Occipital lobe (tissue), 1 donor: ENCODE measurements at regions not wholly inside any gene's neighbourhood (a gene's known extent, or its start where the extent isn't known, plus 50 kb on each side); places are given as distances from the start of the nearest gene placed in this dataset.

Source experiments
- DNase-seq: peaks from one replicate; lab custom pipeline; 2025; lab: John Stamatoyannopoulos, UW

- DNase-seq = no peak
These were observed 57.3 kb downstream of the MAF start for GRCh38 chr16:79543219-79543618.

DNA sequence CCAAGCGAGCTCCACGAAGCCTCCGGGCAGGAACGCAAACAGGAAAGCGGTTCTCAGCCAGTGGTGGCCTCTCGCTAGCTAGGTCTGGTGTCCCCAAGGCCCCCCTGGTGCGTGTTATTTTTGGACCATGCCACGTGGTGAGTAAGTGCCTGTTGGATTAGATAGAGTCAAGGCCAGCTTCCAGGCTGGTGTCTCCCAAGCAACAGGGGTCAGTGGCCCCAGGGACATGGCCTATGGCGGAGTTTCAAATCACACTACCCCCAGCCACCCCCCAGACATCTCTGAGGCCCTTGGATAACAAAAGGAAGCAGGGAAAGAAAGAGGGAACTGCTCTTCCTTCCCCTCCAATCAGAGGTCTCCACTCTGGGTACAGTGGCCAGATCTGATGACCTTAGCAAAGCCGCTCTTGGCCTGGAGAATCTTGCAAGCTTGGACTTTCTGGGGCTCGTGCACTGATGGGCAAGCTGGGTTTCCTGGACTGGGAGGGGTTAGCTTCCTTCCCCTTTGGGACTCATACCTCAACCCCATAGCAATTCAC, 58.2 kb downstream of the MAF start:
- DNase-seq = no peak

- no peak for DNase-seq
These were observed 59.5 kb downstream of the MAF start for GRCh38 chr16:79540825-79541595.

- DNase-seq = no peak
These were observed 63.0 kb downstream of the MAF start for GRCh38 chr16:79537584-79537983.

- DNase-seq = no peak
These were observed 63.6 kb downstream of the MAF start for GRCh38 chr16:79536958-79537357.

- no peak for DNase-seq
These were observed 65.4 kb downstream of the MAF start for GRCh38 chr16:79535130-79535529.

DNA sequence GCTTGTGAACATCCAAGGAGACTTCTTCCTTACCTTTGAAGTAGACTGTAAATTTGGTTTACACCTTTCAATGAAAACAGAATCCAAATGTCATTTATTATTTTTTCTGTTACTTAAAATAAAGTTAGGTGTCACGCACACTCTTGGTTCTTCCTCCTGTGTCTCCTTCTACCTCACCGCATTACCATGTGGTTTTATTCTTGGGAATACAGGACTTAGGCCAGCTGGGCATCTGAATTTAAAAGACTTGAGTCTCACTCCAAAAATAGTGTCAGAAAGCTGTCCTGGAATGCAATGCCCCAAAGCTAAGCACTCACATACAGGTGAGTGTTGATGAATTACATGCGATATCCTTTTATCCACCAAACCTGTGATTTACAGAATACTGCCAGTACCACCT, 66.4 kb downstream of the MAF start:
- no peak for DNase-seq

DNA sequence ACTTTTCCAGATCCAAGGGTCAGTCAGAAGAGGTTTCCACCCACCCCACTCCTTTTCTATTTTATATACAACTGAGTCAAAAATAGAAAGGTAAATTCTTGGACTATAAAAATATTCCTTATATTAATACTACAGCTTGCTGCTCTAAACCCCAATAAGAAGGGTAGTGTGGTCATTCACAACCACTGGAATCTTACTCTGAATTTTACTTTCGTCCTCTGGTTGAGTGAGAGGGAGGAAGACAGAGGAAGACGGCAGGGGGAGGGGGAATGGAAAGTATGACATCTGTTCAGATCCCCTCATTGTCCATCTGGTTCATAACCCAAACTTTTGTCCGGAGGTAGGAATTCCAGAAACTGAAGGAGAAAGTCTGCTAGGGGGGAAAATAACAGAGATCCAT, 67.2 kb downstream of the MAF start:
- no peak for DNase-seq

DNA sequence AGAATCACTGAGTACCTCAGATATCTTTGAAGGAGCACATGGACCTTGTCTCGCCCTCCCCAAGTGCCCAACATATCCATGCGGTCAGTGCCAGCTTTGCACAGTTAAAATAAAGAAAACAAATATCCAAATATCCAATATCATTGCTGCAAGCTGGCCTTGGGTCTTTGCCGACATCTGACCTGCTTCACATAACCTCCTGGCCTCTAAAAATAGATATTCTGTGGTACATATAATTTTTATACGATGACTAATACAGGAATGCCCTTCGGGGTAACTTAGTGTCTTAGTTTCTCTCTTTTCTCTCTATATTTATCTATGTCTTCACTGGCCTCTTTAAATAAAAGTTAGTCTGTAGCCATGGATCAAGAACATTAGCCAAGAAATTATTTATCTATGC, 67.8 kb downstream of the MAF start:
- DNase-seq = no peak

DNA sequence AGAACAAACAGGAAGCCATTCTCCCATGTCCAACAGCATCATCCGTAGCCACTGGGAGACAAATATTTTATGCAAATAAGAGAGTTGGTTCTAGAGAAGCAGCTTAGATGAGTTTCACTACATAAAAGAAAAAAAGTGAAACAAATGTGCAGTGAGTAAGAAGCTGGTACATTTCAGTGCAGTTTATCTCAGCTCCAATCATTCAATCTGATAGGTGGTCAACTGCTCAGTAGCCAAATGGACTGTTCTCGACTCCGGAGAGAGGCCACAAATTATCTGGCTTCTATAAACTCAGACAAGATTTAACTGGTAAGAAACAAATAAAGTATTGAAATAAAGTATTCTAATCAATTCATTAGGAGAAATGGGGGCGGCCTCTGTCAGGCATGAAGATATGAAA, 68.3 kb downstream of the MAF start:
- DNase-seq = no peak

GRCh38 chr16:79528338-79528737, 72.2 kb downstream of the MAF start:
- no peak for DNase-seq

DNA sequence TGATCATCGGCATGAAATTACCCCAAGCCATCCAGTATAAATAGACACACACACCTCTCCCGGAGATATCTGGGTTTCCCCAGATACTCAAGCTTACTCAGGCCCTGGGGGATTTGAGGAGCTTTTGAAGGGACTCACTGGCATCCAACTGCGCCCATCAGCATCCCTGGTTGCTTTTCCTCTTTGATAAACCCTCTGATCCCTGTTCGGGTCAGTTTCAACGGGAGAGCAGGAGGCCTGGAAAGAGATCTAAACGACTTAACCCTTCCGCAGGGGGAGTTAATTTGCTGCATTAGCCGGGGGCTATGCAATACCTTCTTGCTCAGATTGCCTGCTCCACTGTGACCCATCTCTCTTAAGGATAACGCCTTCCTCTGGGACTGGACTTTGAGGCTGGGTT, 76.6 kb downstream of the MAF start:
- no peak for DNase-seq

DNA sequence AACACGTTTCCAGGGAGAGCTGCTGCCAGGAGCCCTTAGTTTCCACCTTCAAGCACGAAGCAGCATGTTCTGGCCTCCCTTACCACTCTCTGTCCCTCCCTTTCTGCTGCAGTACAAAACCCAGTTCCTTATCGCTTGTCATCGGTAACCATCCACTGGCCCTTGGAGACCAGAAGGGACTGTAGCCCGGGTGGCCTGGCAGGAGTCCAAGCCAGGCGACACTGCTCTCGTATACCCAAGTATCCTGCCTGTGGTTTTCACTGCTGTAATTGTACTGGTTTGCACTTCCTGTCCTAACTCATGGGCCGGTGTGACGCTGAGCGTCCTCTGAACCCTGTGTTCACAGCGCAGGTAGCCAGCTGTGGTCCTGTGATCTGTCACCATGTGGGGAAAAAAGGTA, 81.1 kb downstream of the MAF start:
- DNase-seq = no peak

DNA sequence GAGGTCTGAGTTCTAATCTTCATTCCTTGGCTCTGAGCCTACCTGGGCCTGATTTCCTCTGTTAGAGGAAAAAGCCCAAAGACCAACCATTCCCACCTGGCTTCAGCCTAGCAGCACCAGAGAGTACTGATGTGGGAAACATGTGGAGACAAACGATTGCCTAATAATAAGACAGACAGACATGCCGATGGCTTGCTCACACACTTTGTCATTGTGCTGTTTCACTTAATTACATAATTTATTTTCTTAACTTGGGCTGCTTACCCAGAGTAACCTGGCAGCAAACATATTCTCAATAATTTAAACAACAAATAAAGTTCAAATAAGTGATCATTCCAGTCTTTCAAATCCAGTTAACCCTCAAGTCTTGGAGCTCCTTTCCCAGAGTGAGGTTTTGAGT, 83.4 kb downstream of the MAF start:
- no peak for DNase-seq

- DNase-seq = no peak
These were observed 89.7 kb downstream of the MAF start for GRCh38 chr16:79510879-79511278.

DNA sequence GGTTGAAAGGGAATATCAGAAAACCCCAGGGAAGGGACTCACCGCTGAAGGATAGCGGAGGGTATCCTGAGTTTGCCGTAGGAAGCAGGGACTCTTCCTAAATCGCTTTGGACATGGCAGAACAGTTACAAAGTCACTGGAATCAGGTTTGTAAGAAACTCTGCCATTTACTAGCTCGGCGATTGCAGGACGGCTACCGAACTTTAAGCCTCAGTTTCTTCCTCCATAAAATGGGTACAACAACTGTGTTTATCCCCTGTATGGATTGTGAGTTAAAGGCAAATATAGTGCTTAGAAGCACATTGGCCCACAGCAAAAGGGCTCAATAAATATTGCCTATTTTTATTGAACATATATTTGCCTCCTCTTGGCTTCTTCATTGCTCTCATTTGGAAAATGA, 90.6 kb downstream of the MAF start:
- no peak for DNase-seq

DNA sequence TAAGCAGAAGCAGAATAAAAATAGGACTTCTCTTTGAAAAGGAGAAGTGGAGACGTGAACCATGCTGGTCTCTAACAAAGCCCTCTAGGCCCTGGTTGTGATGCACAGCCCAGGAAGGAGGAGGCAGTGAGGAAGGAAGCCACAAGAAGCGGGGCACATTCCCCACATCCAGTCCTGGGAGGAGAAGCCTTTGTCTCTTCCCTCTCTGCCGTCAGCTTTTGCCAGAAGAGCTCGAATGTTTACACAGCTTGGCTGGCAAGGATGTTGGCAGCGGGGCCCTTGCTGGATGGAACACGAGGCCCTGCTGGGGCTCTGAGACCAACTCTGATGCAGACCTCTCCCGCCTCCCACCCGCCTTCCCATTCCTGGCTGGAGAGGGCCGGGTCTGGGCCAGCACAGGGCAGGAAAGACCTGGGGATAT, 91.3 kb downstream of the MAF start:
- no peak for DNase-seq

DNA sequence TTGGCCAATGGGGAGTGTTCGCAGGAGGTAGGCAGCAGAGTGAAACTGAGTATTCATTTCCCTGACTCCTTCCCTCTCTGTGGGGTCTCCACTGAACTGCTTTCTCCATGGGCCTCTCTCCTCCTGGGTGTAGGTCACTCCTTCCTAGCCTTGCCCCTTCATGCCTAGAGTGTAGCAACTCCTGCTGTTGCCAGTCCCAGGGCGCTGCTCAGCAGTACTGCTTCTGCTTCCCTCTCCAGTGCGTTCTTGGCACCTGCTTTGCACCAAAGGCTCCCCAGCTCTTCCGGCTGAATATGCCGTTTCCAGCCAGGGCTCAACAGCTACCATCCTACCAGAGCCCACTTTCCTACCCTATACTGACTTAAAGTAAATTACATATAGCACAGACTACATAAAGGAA, 92.2 kb downstream of the MAF start:
- no peak for DNase-seq

DNA sequence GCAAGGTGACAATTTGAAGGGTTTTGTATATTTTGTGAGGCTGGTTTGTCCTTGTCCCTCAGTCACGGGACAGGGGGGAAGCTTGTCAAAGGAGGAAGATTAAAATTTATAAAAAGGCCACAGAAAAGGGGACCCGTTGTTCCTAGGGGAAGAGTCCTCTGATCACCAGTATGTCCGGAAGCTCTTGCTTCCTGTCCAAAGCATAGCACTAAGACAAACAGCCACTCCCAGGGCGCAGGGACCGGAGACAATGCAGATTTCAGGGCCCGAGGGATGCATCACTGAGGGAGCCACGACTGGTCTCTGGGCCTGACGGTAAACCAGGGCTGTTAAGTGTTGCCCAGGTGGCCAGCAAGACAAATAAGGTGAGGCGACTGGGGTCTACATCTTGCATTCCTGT, 95.2 kb downstream of the MAF start:
- DNase-seq = no peak

- no peak for DNase-seq
These were observed 97.0 kb downstream of the MAF start for GRCh38 chr16:79503511-79503910.

DNA sequence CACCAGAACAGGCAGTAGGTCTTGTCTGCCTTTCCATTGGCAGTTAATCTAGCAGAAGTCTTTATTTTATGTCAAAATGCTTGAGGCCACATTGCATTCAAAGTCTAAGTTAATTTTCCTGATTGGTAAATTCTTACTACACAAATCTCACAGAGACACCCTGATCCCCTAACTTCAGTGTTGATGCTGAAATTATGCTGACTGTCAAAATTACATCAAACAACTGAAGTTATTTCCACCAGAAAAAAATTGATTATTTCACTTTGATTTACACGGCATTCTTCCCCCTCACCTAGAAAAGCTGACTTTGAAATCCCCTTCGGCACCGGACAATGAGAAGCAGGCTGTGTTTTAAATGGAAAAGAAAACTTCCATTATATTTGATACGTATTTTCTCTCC, 99.1 kb downstream of the MAF start:
- no peak for DNase-seq

DNA sequence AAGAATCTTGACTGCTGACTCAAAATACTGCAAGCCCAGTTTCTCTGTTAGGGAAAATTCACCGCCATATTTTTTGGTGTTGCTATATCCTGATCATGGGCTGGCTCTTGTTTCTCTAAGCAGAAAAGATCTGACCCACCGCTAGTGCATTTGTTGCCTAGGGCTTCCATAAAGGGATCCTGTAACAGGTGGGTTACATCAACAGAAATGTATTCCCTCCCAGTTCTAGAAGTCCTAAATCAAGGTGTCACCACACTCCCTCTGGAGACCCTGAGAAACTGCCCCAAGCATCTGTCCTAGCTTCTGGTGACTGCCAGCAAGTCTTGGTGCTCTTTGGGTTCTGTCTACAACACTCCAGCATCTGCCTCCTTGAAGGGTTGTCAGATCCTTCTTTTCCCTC, 99.7 kb downstream of the MAF start:
- no peak for DNase-seq

DNA sequence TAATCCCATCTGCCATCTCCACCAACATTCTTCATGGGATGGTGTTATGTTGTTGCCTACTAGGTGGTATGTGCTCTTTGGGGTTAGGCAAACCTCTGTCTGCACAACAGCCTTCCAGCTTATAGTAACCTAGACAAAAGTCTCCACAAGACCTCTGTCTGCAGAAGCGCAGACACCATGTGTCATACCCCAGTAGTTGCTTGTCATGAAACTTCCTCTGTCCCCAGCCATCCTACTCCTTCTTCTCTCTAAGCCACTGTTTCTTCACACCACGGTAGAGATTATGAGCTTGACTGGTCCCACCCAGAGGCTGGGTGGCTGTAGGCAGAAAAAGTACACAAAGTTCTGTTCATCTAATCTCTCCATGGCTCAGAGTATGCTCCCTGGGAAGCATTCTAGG, 100.3 kb downstream of the MAF start:
- DNase-seq = no peak

DNA sequence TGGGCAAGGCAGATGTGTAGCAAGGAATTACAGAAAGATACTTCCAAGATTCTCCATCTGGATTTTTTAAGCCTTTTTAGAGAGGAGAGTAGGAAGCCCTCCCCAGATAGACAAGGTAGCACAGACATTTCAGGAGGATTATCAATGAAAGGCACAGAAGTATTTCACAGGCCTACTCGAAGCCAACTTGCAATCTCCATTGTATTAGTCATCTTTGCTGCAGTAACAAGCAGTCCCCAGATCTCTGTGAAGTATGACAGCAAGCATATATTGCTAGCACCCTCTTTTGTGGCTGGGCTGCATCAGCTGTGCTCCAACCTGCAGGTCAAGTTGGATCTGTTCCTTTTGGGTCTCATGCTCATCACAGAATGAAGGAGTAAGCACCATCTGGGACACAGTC, 101.6 kb downstream of the MAF start:
- DNase-seq = no peak
